Gastroesophageal sphincter (tissue), 4 donors: ENCODE measurements at regions not wholly inside any gene's neighbourhood (a gene's known extent, or its start where the extent isn't known, plus 50 kb on each side); places are given as distances from the start of the nearest gene placed in this dataset.

Experiments used
- ATAC-seq: fragments of 150-250 bp; one replicate; pipeline ENCODE4 v1.9.1; 2016; ENCODE audit warnings: mild to moderate bottlenecking, moderate library complexity
- H3K27ac ChIP-seq, 4 donors: fragments of 200-600 bp; sonication (generic) in 3 of 4; 1 replicate in 3 of 4; 2 replicates in 1 of 4; pipeline ENCODE4 v1.5.1; 2016 to 2019
- H3K27me3 ChIP-seq: fragments of 200-600 bp; sonication (generic); one replicate; pipeline ENCODE4 v1.5.1; 2019
- H3K36me3 ChIP-seq, 2 donors: fragments of 200-600 bp; sonication (generic); one replicate each; pipeline ENCODE4 v1.5.1; 2019; ENCODE audit warnings: control low read depth in 1 of 2
- H3K4me1 ChIP-seq, 3 donors: fragments of 200-600 bp; sonication (generic); 1 replicate in 2 of 3; 2 replicates in 1 of 3; pipeline ENCODE4 v1.5.1; 2016 to 2019; ENCODE audit warnings: control low read depth in 2 of 3
- H3K4me3 ChIP-seq, 2 donors: fragments of 200-600 bp; sonication (generic); one replicate each; pipeline ENCODE4 v1.5.1; 2019; ENCODE audit warnings: mild to moderate bottlenecking in 1 of 2, moderate library complexity in 1 of 2
- H3K9me3 ChIP-seq, 3 donors: fragments of 200-600 bp; sonication (generic); one replicate each; pipeline ENCODE4 v1.5.1; 2017 to 2019; ENCODE audit warnings: control low read depth in 2 of 3
- CTCF ChIP-seq, 4 experiments: fragments of 200-600 bp in 2 of 4; fragments of 450-650 bp in 2 of 4; sonication (generic) in 1 of 4; IDR thresholded peaks; one replicate each; pipeline ENCODE4 v1.5.1; 2017 to 2019; ENCODE audit warnings: antibody characterized with exemption in 4 of 4, mild to moderate bottlenecking in 2 of 4, moderate library complexity in 2 of 4
- EP300 ChIP-seq: sonication (generic); formaldehyde crosslinking; IDR thresholded peaks from one replicate; pipeline ENCODE4 v1.6.1; 2017; ENCODE audit warnings: antibody characterized with exemption, mild to moderate bottlenecking
- POLR2A ChIP-seq, 2 donors: fragments of 450-650 bp; IDR thresholded peaks; one replicate each; pipeline ENCODE4 v1.6.1; 2017; ENCODE audit warnings: antibody characterized with exemption in 2 of 2, mild to moderate bottlenecking in 2 of 2, moderate library complexity in 1 of 2
- POLR2AphosphoS5 ChIP-seq: sonication (generic); formaldehyde crosslinking; IDR thresholded peaks from one replicate; pipeline ENCODE4 v1.6.1; 2017; ENCODE audit warnings: antibody characterized with exemption
- WGBS, 2 donors: methylation state at CpG; one replicate each; pipeline ENCODE4 v1.1.5; 2018; ENCODE audit warnings: low coverage in 1 of 2; 5-methylcytosine and 5-hydroxymethylcytosine counted together

GRCh38 chr5:136924490-136924889 is 559.1 kb upstream of the TRPC7 start:
- no peaks in the 10 kb centered on the region for H3K4me1 ChIP-seq
- no peak for TF ChIP-seq CTCF (IDR thresholded peaks at IDR 0.05)

GRCh38 chr5:136910625-136911024 is 545.3 kb upstream of the TRPC7 start:
- ATAC-seq: no peak
- Histone ChIP-seq H3K27me3 (no peaks in the 10 kb centered on the region), H3K36me3 (no peaks in the 10 kb centered on the region), H3K4me3 (no peak overlapping the region), H3K4me1 (no peaks in the 10 kb centered on the region), H3K27ac (no peak overlapping the region), H3K9me3 (no peaks in the 10 kb centered on the region)
- no peak for TF ChIP-seq POLR2AphosphoS5
- no peak for TF ChIP-seq EP300
- no CpG with 5 or more reads among the region's 2 CpGs for WGBS, 2 donors

More at GRCh38 chr5:136924490-136924889, 559.1 kb upstream of the TRPC7 start:
- H3K36me3 ChIP-seq: no peaks in the 10 kb centered on the region
- H3K4me3 ChIP-seq: no peak overlapping the region
- no peak for ATAC-seq
- no peak overlapping the region for H3K27ac ChIP-seq
- no peaks in the 10 kb centered on the region for H3K27me3 ChIP-seq
- WGBS, 2 donors: 78 to 82% methylated on average over 1 of the region's 1 CpG
- H3K9me3 ChIP-seq: no peaks in the 10 kb centered on the region

- no peaks in the 10 kb centered on the region for H3K9me3 ChIP-seq
- TF ChIP-seq CTCF (IDR thresholded peaks at IDR 0.05) (no peak), POLR2A (IDR thresholded peaks at IDR 0.05) (no peak), EP300 (no peak), POLR2AphosphoS5 (no peak)
- H3K27me3 ChIP-seq: no peaks in the 10 kb centered on the region
- no peak overlapping the region for H3K4me3 ChIP-seq
- no peak overlapping the region for H3K27ac ChIP-seq
- H3K4me1 ChIP-seq: no peaks in the 10 kb centered on the region
- ATAC-seq: no peak
- H3K36me3 ChIP-seq: no peaks in the 10 kb centered on the region
- WGBS, 2 donors: 70 to 89% methylated on average over 2 of the region's 2 CpGs
Observed at GRCh38 chr5:136909906-136910305, 544.6 kb upstream of the TRPC7 start.

- TF ChIP-seq EP300: no peak
- no peak for TF ChIP-seq POLR2AphosphoS5
- TF ChIP-seq POLR2A (IDR thresholded peaks at IDR 0.05): no peak
- no peak for TF ChIP-seq CTCF (IDR thresholded peaks at IDR 0.05)
- no peaks in the 10 kb centered on the region for H3K27me3 ChIP-seq
- H3K36me3 ChIP-seq: no peaks in the 10 kb centered on the region
- ATAC-seq: no peak
- no peak overlapping the region for H3K27ac ChIP-seq
- no peaks in the 10 kb centered on the region for H3K9me3 ChIP-seq
- H3K4me3 ChIP-seq: no peak overlapping the region
- H3K4me1 ChIP-seq: no peaks in the 10 kb centered on the region
- 43 to 73% methylated on average over 2 to 3 of the region's 3 CpGs for WGBS, 2 donors
Observed at GRCh38 chr5:136907371-136907770, 542.0 kb upstream of the TRPC7 start.

GRCh38 chr5:136906545-136906944 is 541.2 kb upstream of the TRPC7 start:
- no peak for ATAC-seq
- H3K27me3 ChIP-seq: no peaks in the 10 kb centered on the region
- TF ChIP-seq POLR2AphosphoS5 (no peak), POLR2A (IDR thresholded peaks at IDR 0.05) (no peak), EP300 (no peak), CTCF (IDR thresholded peaks at IDR 0.05) (no peak)
- WGBS, 2 donors: 63% methylated on average over 1 of the region's 1 CpG; no CpG with 5 or more reads in 1 of the 2 donors
- H3K4me1 ChIP-seq: no peaks in the 10 kb centered on the region
- H3K27ac ChIP-seq: no peak overlapping the region
- H3K36me3 ChIP-seq: no peaks in the 10 kb centered on the region
- no peak overlapping the region for H3K4me3 ChIP-seq
- peaks cover 0 to 1% (median 0%) of the 10 kb centered on the region in 3 donors for H3K9me3 ChIP-seq

GRCh38 chr5:136905571-136905970 is 540.2 kb upstream of the TRPC7 start:
- TF ChIP-seq POLR2AphosphoS5: no peak
- TF ChIP-seq POLR2A (IDR thresholded peaks at IDR 0.05): no peak
- no peaks in the 10 kb centered on the region for H3K27me3 ChIP-seq
- no peak overlapping the region for H3K27ac ChIP-seq
- H3K9me3 ChIP-seq: peaks cover 0 to 8% (median 0%) of the 10 kb centered on the region in 3 donors
- H3K4me1 ChIP-seq: no peaks in the 10 kb centered on the region
- no peaks in the 10 kb centered on the region for H3K36me3 ChIP-seq
- ATAC-seq: no peak
- no peak overlapping the region for H3K4me3 ChIP-seq
